SH-SY5Y (cell line): ENCODE measurements at regions not wholly inside any gene's neighbourhood (a gene's known extent, or its start where the extent isn't known, plus 50 kb on each side); places are given as distances from the start of the nearest gene placed in this dataset.
A peak's percentile ranks its signal among the peaks of the same experiment; 100 is the strongest.

Experiments used
- GATA2 ChIP-seq: IDR thresholded peaks from 2 replicates; pipeline ENCODE4 v1.6.1; 2011; ENCODE audit warnings: mild to moderate bottlenecking, low read depth, low read length
- GATA3 ChIP-seq: IDR thresholded peaks from 2 replicates; pipeline ENCODE4 v1.6.1; 2011; ENCODE audit warnings: low read depth, mild to moderate bottlenecking, low read length, moderate library complexity

GRCh38 chr2:67702284-67702683 is 305.2 kb downstream of the ETAA1 start:
- TF ChIP-seq GATA3, result peak; percentile 100
- peak; percentile 96 for TF ChIP-seq GATA2

- TF ChIP-seq GATA2 (no peak), GATA3 (no peak)
Observed at GRCh38 chr2:67702937-67703336, 305.8 kb downstream of the ETAA1 start.

- no peak for TF ChIP-seq GATA3
Observed at GRCh38 chr2:67706082-67706481, 308.9 kb downstream of the ETAA1 start.

- TF ChIP-seq GATA3, result no peak
- no peak for TF ChIP-seq GATA2
Observed at GRCh38 chr2:67707896-67708295, 310.8 kb downstream of the ETAA1 start.

GRCh38 chr2:67709835-67710234 is 312.7 kb downstream of the ETAA1 start:
- no peak for TF ChIP-seq GATA3
- no peak for TF ChIP-seq GATA2

- TF ChIP-seq GATA3 (no peak), GATA2 (no peak)
Observed at GRCh38 chr2:67712484-67712883, 315.4 kb downstream of the ETAA1 start.

- no peak for TF ChIP-seq GATA3
- TF ChIP-seq GATA2, result no peak
Observed at GRCh38 chr2:67713376-67713775, 316.2 kb downstream of the ETAA1 start.

GRCh38 chr2:67716895-67717396 is 319.8 kb downstream of the ETAA1 start:
- TF ChIP-seq GATA2, result no peak
- TF ChIP-seq GATA3, result no peak

GRCh38 chr2:67717692-67718091 is 320.6 kb downstream of the ETAA1 start:
- TF ChIP-seq GATA3 (no peak), GATA2 (no peak)

GRCh38 chr2:67719351-67719750 is 322.2 kb downstream of the ETAA1 start:
- no peak for TF ChIP-seq GATA2
- no peak for TF ChIP-seq GATA3

GRCh38 chr2:67721516-67721915 is 324.4 kb downstream of the ETAA1 start:
- TF ChIP-seq GATA2 (no peak), GATA3 (no peak)

- TF ChIP-seq GATA2 (no peak), GATA3 (no peak)
Observed at GRCh38 chr2:67724261-67724660, 327.1 kb downstream of the ETAA1 start.

GRCh38 chr2:67725731-67726130 is 328.6 kb downstream of the ETAA1 start:
- no peak for TF ChIP-seq GATA2
- TF ChIP-seq GATA3, result no peak

- TF ChIP-seq GATA3 (no peak), GATA2 (no peak)
Observed at GRCh38 chr2:67726416-67726815, 329.3 kb downstream of the ETAA1 start.

GRCh38 chr2:67727131-67727530 is 330.0 kb downstream of the ETAA1 start:
- TF ChIP-seq GATA2 (no peak), GATA3 (no peak)

GRCh38 chr2:67727623-67728022 is 330.5 kb downstream of the ETAA1 start:
- no peak for TF ChIP-seq GATA3
- TF ChIP-seq GATA2, result no peak
